ENCODE measurements at regions not wholly inside any gene's neighbourhood (a gene's known extent, or its start where the extent isn't known, plus 50 kb on each side); places are given as distances from the start of the nearest gene placed in this dataset.

DNA sequence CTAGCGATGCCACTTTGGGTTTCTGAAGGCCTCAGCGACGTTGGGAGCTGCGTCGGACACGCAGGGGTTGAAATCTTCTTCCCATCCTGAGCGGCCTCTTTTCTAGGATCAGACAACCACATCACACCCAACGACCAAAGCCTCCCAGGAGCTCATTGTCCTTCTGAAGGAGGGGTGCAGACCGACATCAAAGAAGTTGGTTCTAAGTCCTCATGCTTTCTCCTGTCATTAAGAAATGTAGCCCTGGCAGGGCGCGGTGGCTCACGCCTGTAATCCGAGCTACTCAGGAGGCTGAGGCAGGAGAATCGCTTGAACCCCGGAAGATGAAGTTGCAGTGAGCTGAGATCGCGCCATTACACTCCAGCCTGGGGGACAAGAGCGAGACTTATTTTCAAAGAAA is 1681.9 kb downstream of the TP53TG3F start:
- H3K36me3 ChIP-seq: no peaks in the 10 kb centered on the region
- peaks cover 18% of the 10 kb centered on the region for H3K9me3 ChIP-seq (replicated peaks)
- H3K27ac ChIP-seq (replicated peaks): no peak overlapping the region
- H3K4me3 ChIP-seq: no peak overlapping the region
- no peak for DNase-seq
- intact Hi-C loops (cut with micrococcal nuclease): no loop called here
- TF ChIP-seq CTCF (IDR thresholded peaks at IDR 0.05; ENCODE audit: borderline replicate concordance): no peak
- H3K4me1 ChIP-seq: no peaks in the 10 kb centered on the region
- H3K27me3 ChIP-seq (ENCODE audit: low read depth): peaks cover 5% of the 10 kb centered on the region

- no peak for DNase-seq
- intact Hi-C loops (cut with micrococcal nuclease): no loop called here
- Histone ChIP-seq H3K27ac (replicated peaks) (no peak overlapping the region), H3K36me3 (no peaks in the 10 kb centered on the region), H3K27me3 (ENCODE audit: low read depth) (peaks cover 4% of the 10 kb centered on the region), H3K4me1 (no peaks in the 10 kb centered on the region), H3K9me3 (replicated peaks) (peaks cover 23% of the 10 kb centered on the region), H3K4me3 (no peak overlapping the region)
- no peak for TF ChIP-seq CTCF (IDR thresholded peaks at IDR 0.05; ENCODE audit: borderline replicate concordance)
These were observed 1682.9 kb downstream of the TP53TG3F start for GRCh38 chr16:35142147-35142808.

DNA sequence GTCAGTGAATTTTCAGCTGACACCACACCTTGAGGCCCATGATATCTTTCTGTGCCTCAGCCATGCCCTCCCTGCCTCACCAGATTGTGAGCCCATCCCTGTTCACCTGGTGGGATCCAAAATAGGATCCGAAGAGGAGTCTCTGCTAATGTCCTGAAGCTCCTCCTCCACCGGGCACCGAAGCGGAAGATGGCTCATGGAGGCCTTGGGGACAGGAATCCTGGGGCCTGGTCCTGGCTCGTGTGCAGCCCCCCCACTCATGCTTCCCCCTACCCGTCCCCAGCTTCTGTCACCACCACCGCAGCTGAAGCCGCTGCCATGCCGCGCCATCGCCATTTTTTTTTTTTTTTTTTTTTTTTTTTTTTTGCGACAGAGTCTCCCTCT is 1683.4 kb downstream of the TP53TG3F start:
- intact Hi-C loops (cut with micrococcal nuclease): no loop called here
- no peak overlapping the region for H3K4me3 ChIP-seq
- no peaks in the 10 kb centered on the region for H3K4me1 ChIP-seq
- H3K27ac ChIP-seq (replicated peaks): no peak overlapping the region
- no peaks in the 10 kb centered on the region for H3K27me3 ChIP-seq (ENCODE audit: low read depth)
- no peaks in the 10 kb centered on the region for H3K36me3 ChIP-seq
- TF ChIP-seq CTCF (IDR thresholded peaks at IDR 0.05; ENCODE audit: borderline replicate concordance): no peak
- peaks cover 23% of the 10 kb centered on the region for H3K9me3 ChIP-seq (replicated peaks)
- DNase-seq: no peak

GRCh38 chr16:35144212-35144932 is 1685.0 kb downstream of the TP53TG3F start:
- H3K9me3 ChIP-seq (replicated peaks): peaks cover 23% of the 10 kb centered on the region
- no peak for TF ChIP-seq CTCF (IDR thresholded peaks at IDR 0.05; ENCODE audit: borderline replicate concordance)
- intact Hi-C loops (cut with micrococcal nuclease): no loop called here
- no peaks in the 10 kb centered on the region for H3K4me1 ChIP-seq
- no peak overlapping the region for H3K27ac ChIP-seq (replicated peaks)
- no peaks in the 10 kb centered on the region for H3K36me3 ChIP-seq
- DNase-seq: no peak
- H3K27me3 ChIP-seq (ENCODE audit: low read depth): no peaks in the 10 kb centered on the region
- no peak overlapping the region for H3K4me3 ChIP-seq

GRCh38 chr16:35146031-35146710 is 1686.8 kb downstream of the TP53TG3F start:
- peaks cover 15% of the 10 kb centered on the region for H3K9me3 ChIP-seq (replicated peaks)
- intact Hi-C loops (cut with micrococcal nuclease): no loop called here
- no peak for DNase-seq

More at GRCh38 chr16:35146031-35146710, 1686.8 kb downstream of the TP53TG3F start:
- Histone ChIP-seq H3K4me1 (no peaks in the 10 kb centered on the region), H3K27me3 (ENCODE audit: low read depth) (no peaks in the 10 kb centered on the region), H3K27ac (replicated peaks) (no peak overlapping the region), H3K36me3 (no peaks in the 10 kb centered on the region), H3K4me3 (no peak overlapping the region)
- no peak for TF ChIP-seq CTCF (IDR thresholded peaks at IDR 0.05; ENCODE audit: borderline replicate concordance)
